Hindlimb muscle (tissue), 1 donor: ENCODE measurements at regions not wholly inside any gene's neighbourhood (a gene's known extent, or its start where the extent isn't known, plus 50 kb on each side); places are given as distances from the start of the nearest gene placed in this dataset.
A peak's percentile ranks its signal among the peaks of the same experiment; 100 is the strongest.

Source experiments
- DNase-seq: peaks from one replicate; pipeline ENCODE4 v3.0.0-alpha.2; 2013

DNA sequence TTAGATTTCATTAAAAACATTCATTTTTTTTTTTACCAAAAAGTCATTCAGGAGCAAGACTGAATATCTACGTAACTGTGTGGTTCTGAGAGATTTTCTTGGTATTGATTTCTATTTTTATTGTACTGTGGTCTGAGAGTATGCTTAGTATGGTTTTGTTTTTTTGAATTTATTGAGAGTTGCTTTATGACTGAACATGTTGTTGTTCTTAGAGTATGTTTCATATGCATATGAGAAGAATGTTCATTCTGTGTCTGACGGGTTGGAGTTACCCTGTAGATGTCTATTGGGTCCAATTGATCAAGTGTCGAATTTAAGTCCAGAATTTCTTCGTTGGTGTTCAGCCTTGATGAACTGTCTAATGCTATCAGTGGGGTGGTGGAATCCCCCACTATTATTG lies 306.0 kb upstream of the KCNJ16 start:
- DNase-seq = no peak

- DNase-seq = no peak
These were observed 301.9 kb upstream of the KCNJ16 start for GRCh38 chr17:69773081-69773480.

- no peak for DNase-seq
These were observed 295.4 kb upstream of the KCNJ16 start for GRCh38 chr17:69779378-69780214.

GRCh38 chr17:69783865-69784264 lies 291.2 kb upstream of the KCNJ16 start:
- no peak for DNase-seq

DNA sequence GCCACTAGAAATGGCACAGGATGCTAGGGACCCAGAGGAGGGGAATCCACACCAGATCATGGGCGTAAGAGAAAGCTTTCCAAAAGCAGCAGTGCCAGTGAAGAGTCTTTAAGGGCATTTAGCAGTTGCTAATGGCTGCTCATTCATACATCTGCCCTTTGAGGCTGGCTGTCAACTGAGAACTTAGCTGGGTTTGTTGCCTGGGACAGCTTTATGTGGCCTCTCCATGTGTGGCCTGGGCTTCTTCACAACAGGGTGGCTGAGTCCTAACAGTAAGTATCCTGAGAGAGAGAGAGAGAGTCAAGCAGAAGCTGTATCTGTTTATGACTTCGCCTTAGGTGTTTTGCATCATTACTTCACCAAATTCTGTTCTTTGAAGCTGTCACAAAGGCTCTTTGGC lies 286.1 kb upstream of the KCNJ16 start:
- DNase-seq = no peak

DNA sequence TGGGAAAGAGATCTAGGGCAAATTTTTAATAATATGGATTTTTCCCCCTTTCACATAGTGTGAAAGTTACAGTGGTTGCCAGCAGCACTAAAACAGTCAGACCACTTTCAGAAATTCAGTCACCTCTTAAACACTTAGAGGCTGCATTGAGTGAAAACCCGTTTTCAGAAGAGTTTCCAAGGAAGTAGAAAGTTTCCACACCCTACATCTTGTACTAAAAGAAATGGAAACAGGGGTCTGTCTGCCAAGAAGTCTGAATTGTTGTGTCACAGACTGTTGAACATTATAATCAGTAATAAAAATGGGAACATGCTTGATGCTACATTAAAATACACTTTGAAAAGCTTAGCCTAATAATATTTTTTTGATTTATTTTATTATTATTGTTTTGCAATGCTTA lies 278.9 kb upstream of the KCNJ16 start:
- DNase-seq = peak; percentile 90

DNA sequence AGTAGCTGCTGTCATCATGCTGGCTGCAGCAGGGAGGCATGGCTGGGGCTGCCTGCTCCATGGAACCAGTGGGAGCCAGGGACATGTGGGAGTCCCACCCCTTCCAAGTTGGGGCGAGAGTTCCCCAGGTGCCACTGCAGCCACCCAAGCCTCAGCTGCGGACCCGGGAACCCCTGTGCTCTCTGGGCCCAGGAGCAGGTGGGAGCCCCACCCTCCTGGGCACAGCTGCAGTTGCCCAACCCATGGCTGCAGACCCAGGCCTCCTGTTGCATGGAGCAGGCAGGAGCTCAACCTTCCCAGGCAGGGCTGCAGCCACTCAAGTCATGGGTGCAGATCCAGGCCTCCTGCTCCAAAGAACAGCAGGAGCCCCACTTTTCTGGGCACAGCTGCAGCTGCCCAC lies 274.2 kb upstream of the KCNJ16 start:
- DNase-seq = no peak

DNA sequence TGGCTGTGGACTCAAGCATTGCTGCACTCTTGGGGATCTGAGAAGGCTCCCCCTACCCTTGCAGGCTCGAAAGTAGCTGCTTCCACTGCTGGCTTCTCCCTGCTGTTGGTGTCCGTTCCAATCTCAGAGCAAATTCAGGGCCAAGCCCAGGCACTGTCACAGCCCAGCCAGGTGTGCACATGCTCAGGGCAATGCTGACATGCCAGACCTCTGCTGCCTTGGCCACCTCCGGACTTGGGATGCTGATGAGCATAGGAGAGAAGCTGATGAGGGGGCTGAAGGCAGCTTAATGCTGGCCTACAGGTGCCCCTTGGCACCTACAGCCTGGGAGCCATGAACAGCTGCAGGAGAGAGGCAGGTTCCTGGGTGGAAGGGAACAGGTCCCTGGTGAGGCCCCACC lies 273.7 kb upstream of the KCNJ16 start:
- no peak for DNase-seq

DNA sequence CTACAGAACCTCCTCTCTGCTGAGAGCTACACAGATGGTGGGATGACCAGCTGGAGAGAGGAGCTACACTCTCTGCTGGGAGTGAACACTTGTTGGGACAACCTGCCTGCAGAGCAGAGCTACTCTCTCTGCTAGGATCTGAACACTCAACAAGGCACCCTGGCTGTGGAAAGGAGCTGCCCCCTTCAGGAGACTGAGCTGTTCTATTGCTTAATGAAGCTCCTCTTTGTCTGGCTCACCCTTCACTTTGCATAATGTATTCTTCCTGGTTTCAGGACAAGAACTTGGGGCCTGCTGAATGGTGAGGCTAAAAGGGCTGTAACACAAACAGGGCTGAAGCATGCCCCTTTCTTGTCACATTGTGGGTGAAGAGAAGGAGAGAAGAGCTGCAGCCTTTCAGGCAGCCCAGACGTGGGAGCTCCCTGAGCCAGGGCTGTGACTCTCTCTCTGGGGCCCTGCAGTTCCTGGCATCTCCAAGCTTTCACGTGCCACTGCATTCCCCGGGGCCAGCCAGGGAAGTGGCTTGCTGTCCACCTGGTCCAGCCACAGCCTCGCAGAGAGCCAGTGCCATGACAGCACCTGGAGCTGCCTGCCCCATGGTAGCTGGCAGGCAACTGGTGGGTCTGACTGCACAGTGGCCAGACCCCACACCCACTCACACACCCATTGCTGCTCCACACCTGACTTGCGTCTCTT lies 272.8 kb upstream of the KCNJ16 start:
- no peak for DNase-seq

- no peak for DNase-seq
These were observed 265.7 kb upstream of the KCNJ16 start for GRCh38 chr17:69809331-69809730.

GRCh38 chr17:69810326-69810965 lies 264.6 kb upstream of the KCNJ16 start:
- DNase-seq = no peak

DNA sequence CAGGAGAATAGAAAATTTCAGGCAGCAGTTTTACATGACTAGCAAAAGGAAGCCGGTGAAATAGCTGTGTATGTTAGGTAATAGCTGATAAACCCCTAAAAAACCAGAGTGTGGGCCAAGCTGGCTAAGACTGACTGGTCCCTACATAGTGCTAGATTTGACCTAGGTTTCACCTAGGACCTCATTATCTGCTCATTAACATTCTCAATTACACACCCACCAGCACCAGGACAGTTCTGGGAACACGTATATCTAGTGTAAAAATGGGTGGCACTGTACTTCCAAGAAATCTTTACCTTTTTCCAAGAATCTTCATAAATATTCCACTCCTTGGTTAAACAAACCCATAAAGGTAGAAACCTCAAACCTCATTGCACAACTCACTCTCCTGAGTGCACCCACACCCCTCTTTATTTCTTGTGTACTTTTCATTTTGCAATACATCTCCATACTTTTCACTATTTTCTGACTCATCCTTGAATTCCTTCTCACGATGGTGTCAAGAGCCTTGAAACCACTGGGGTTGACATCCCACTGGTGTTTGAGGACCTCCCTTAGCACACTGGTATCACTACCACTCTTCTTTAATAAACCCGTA lies 262.7 kb upstream of the KCNJ16 start:
- no peak for DNase-seq

- DNase-seq = no peak
These were observed 261.0 kb upstream of the KCNJ16 start for GRCh38 chr17:69814031-69814430.

DNA sequence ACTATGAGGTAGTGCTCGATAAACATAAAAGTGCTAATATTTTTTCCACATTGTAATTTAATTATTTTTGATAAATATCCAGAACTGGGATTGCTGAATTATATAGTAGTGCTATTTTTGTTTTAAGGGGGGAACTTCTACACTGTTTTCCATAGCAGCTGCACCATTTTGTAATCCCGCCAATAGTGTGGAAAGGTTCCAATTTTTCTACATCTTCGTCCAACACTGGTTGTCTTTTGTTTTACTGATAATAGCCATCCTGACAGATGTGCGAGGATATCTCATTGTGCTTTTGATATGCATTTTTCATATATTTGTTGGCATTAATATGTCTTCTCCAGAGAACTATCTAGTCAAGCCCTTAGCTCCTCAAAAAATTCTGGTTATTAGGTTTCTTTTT lies 259.6 kb upstream of the KCNJ16 start:
- DNase-seq = peak; percentile 68

DNA sequence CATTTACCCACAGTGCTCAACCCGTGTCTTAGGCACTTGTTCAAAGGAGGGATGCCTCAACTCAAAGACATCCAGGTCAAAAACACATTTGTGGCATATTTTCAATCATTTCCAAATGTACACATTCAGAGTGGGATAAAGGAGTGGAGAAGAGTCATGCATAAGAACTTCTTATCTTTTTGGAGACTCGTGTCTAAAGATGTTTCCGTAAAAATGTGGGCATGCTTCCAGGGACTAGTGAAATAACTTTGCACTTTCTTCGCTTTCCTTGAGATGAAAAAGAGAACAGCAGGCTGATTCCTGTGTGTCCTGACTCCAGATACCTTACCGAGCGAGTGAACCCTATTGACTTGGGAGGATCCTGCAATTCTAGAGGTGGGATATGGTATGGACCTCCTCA lies 256.6 kb upstream of the KCNJ16 start:
- DNase-seq = no peak

DNA sequence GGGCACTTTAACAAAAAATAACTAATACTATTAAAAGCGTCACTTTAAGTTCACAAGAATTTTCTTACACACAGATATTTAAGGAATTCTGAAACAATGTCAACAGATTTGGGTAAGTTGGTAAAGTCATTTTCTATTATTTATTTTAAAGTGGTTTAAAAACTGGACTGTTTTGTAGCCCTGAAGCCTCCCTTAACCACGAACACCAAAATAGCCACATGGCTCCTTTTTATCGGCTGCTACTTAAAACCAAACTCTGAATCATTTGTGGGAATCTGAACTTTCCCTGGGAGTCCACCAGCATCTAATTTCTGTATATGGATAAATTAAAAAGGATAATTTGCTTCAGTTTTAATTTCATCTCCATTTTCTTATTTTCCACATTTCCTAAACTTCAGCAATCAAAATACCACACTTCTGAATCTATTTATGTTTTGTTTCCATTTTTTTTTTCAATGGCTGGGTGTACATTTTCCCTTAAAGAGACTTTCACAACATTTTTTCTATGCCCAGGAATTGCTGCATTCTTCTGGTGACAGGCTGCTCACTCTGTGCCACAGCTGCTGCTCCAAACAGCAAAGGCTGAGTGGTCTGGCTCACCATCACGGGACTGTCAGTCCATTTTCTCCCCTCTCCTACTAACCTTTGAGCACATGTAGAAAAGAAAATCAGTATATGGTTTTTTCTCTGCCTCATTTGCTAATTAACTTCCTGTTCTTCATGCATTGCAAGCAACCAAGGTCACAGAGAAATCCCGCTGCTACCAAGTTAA lies 255.5 kb upstream of the KCNJ16 start:
- no peak for DNase-seq

DNA sequence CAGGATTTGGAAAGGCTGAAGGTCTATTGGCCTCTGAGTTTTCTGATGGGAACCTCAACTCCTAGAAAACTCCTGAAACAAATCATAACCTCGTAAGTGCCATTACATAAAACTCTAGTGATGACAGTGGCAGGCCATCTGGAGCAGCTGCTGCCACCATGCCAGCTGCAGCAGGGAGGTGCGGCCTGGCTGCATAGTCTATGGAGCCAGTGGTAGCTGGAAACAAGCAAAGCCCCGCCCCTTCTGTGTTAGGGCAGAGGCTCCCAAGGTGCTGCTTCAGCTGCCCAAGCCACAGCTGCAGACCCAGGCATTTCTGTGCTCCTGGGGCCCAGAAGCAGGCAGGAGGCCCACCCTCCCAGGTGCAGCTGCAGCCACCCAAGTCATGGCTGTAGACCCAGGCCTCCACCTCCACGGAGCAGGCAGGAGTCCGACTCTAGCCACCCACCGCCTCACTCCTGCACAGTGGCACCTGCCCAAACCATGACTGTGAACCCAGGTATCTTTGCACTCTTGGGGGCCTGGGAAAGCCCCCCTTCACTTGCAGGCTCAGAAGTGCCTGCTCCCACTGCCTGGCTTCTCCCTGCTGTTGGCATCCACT lies 254.1 kb upstream of the KCNJ16 start:
- DNase-seq = peak; percentile 28

GRCh38 chr17:69822314-69822875 lies 252.6 kb upstream of the KCNJ16 start:
- DNase-seq = no peak

DNA sequence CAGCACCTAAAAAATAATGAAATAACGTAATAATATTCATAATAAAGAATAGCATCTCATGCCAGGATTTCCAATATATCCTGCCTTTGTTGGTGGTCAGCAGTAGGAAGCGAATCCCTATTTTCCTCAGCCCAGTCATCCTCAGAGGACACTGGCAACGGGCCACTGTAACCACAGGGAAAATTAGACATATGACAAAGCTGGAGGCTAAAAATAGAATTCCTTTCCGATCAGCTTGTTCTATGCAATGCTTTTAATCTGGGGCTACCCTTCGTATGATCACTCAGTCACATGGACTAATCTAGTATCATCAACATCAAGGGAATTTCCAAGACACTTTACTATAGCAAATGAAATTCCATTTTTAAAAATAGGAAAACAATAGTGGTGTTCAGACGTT lies 246.9 kb upstream of the KCNJ16 start:
- DNase-seq = peak; percentile 39

- no peak for DNase-seq
These were observed 240.5 kb upstream of the KCNJ16 start for GRCh38 chr17:69834494-69834893.

DNA sequence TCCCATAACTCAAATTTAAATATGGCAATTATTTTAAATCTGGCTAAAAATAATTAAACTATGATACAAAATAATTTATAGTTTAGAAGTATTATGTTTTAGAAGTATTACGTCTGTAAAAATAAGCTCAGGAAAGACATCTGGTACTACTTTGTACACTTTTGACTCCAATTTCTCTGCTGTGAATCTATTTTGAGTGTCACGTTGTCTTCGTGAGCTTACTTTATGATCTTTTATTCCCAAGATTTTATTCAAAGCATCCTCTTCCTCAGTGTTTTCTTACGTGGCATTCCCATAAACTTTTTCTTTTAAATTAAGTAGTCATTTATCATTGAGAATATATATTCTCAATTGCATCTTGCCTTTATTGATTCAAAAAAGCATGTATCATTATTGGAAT lies 223.3 kb upstream of the KCNJ16 start:
- no peak for DNase-seq
